GM19238 (cell line): ENCODE measurements at regions not wholly inside any gene's neighbourhood (a gene's known extent, or its start where the extent isn't known, plus 50 kb on each side); places are given as distances from the start of the nearest gene placed in this dataset.

Source experiments
- DNase-seq: peaks from one replicate; pipeline ENCODE4 v3.0.0; 2011; ENCODE audit warnings: low spot score; ENCODE audit not compliant: insufficient read length

DNA sequence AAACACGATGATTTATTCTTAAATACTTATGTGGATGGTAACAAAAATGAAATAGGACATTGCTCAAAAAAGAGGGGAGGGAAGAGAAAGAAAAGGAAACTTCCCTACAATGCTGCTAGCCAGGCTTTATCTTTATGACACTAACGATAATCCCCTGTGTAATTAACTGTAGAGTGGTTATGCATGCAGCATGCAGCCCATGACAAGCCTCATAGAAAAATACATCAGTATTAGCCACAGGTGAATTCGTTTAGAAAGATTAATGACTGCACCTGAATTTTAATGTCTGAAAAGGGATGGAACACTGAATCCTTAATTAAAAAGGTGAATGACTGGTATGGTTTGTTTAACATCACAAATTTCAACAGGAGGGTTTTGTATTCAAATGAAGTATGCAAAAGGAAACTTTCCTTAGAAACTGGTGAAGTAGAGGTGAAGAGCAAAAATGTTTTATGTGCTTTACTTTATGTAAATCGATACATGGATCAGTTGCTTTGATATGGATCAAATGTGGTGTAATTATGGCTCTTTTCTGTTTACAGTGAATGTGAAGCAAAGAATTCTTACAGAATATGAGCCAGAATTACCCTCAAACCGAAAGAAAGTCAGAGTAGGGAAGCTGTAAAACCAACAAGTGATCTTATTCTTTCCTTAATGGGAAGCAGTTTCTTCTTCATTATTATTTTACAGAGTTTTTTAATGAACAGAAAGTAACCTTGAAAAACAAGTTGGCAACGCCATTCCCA is 569.6 kb upstream of the ADGRL2 start:
- DNase-seq = no peak

DNA sequence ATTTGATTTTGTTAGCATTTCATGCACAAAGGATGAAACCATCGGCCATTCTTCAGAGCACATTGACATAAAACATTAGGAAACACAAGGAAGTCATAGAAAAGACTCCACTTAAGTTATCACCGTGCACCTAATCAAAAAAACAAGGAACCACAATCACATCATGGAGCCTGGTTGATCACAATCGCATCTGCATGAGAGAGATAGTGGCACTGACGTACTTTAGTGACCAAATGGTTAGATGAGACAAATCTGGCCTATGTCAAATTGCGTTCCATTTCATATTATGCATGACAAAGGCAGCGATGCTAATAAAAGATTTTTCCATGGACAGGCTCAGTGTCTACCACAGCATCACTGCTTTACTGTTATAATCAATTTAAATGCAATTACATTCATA is 571.8 kb upstream of the ADGRL2 start:
- no peak for DNase-seq

GRCh38 chr1:81226603-81226928 is 574.2 kb upstream of the ADGRL2 start:
- no peak for DNase-seq

DNA sequence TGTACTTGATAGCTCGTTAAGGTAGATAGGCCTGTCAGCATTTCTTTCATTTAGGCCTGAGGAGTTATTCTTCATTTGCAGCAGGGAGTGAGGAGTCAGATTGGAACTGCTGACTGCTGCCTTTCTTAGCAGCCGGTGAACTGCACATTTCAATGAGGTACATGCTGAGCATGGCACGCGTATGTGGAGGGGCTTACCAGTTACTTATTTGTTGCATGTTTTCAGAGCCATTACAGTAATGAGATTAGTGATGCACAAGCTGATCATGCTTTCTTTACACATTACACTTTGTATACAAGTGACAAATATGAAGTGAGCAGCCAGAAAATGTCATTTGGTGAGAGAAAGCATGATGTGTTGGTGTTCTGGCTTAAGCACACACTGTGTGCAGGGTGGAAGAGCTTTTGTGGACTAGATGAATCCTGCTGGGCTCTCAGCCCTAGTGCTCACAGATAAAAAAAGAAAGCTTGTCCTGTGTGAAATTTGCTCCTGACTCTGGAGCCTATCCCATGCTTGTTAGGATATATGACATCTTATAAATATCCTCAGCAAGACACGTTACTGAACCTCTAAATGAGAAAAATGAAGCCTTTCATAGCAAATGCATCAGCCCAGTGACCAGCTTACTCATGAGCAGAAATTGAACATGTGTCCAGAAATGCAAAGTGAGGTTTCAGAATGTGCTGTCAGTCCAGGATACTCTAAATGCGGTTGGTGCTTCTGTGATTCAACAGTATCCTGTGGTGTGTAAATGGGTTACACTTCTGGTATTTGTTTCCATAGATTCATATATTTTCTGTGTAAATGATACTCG is 574.7 kb upstream of the ADGRL2 start:
- DNase-seq = no peak

DNA sequence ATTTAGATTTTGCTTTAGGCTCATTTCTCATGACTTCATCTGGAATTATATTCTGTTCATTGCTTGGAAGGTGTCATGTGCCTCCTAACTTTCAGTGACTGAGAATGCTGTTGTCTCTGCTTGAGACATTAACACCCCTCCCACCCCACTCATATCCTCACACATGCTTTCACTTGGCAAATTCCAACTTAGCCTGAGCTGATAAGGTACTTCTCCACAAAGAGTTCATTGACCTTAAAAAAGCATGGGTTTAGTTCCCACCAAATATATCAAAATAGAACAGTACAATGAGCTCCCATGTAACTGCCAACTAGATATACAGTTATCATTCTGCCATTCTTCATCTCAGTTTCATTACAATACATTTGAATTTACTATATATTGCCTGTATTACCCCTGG is 576.5 kb upstream of the ADGRL2 start:
- DNase-seq = no peak

- no peak for DNase-seq
Observed at GRCh38 chr1:81221564-81221963, 579.2 kb upstream of the ADGRL2 start.

DNA sequence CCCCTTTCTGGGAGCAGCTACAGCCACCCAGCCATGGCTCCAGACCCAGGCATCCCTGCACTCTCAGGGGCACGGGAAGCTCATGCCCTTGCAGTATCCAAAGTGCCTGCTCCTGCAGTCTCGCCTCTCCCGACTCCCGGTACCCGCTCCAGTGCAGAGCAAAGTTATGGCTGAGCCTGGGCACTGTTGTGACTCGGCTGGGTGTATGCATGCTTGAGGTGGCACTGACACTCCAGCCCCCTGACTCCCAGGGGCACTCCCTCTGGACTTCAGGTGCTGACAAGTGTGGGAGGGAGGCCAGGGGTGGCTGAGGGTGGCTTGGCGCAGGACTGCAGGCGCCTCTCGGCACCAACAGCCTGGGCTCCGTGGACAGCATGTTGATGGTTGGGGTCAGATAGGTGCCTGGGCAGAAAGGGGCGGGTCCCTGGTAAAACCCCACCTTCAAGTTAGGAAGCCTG is 580.1 kb upstream of the ADGRL2 start:
- DNase-seq = no peak

- DNase-seq = no peak
Observed at GRCh38 chr1:81217058-81217457, 583.7 kb upstream of the ADGRL2 start.

- DNase-seq = no peak
Observed at GRCh38 chr1:81213279-81213678, 587.5 kb upstream of the ADGRL2 start.

DNA sequence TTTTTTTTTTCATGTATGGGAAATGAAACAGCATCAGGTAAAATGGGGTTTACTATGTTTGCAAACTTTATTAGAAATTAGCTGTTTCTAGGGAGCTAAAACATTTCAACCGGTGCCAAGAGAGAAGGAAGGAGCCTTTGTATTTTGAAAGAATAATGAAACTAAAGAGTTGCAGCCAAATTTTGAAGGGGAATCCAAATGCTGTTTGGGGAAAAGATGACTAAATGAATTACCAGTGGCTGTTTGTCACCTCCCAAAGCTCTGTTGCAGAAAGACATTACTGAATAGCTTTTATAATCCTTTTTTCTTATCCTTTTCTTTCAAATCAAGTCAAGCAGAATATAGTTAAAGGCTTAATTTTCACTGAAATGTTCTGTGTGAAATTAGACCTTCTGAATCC is 591.3 kb upstream of the ADGRL2 start:
- DNase-seq = no peak

- DNase-seq = no peak
Observed at GRCh38 chr1:81208441-81208840, 592.3 kb upstream of the ADGRL2 start.

- no peak for DNase-seq
Observed at GRCh38 chr1:81205956-81206355, 594.8 kb upstream of the ADGRL2 start.

DNA sequence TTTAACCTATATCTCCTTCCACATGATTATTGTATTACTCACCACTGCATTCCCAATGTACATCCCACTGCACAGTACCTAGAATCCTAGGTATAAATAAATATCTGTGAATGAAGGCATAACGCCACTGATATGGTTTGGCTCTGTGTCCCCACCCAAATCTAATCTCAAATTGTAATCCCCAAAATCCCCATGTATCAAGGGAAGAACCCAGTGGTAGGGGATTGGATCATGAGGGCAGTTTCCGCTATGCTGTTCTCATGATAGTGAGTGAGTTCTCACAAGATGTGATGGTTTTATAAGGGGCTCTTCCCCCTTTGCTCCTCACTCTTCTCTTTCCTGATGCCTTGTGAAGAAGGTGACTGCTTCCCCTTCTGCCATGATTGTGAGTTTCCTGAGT is 599.0 kb upstream of the ADGRL2 start:
- no peak for DNase-seq

GRCh38 chr1:81197591-81197990 is 603.1 kb upstream of the ADGRL2 start:
- DNase-seq = no peak

DNA sequence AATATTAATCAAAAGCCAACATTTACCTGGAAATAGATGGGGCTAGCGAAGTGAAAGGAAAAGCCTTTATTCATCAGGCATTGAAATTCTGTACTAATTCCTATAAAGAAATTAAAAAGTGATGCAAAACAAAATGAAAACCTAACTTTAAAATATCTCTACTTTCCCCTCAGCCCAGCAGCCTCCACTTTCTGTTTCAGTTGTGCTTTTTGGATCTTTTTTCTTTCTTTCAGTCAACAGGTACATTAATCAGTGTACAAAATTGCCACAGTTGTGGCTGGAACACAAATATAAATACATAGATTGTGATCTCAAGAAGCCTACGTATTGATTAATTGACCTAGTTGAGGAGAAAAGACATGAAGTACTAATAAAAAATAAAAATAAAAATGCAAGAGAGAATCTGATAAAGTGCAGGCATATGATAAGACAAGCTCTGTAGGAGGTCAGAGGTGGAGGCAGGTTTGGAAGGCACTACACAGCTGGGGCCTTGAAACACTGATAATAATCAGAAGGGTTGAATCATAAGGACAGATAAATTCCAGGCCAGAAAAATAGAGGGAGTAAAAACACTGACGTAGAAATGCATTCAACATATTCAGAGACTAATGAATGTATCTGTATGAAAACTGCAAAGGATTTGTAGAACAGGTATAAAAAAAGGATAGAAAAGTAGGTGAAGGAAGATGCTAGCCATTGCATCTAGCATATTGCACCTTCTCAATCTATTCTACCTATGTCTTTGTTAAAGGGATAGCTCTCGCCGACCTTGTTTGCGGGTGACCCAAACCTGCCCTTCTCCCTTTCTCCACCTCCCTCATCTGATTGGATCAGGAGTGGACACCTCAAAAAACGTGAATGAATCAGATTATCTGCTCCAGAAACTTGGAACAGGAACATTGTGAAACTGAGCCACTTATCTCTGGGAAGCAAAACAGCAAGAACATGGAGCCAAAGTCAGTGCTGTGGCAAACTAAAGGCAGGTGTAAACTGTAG is 607.8 kb upstream of the ADGRL2 start:
- DNase-seq = no peak

- DNase-seq = no peak
Observed at GRCh38 chr1:81190003-81190402, 610.7 kb upstream of the ADGRL2 start.

GRCh38 chr1:81187635-81188034 is 613.1 kb upstream of the ADGRL2 start:
- no peak for DNase-seq

GRCh38 chr1:81186261-81186660 is 614.5 kb upstream of the ADGRL2 start:
- no peak for DNase-seq

- DNase-seq = no peak
Observed at GRCh38 chr1:81183553-81183952, 617.2 kb upstream of the ADGRL2 start.

- no peak for DNase-seq
Observed at GRCh38 chr1:81183051-81183450, 617.7 kb upstream of the ADGRL2 start.

GRCh38 chr1:81179242-81179641 is 621.5 kb upstream of the ADGRL2 start:
- no peak for DNase-seq
